ENCODE measurements at regions not wholly inside any gene's neighbourhood (a gene's known extent, or its start where the extent isn't known, plus 50 kb on each side); places are given as distances from the start of the nearest gene placed in this dataset.

DNA sequence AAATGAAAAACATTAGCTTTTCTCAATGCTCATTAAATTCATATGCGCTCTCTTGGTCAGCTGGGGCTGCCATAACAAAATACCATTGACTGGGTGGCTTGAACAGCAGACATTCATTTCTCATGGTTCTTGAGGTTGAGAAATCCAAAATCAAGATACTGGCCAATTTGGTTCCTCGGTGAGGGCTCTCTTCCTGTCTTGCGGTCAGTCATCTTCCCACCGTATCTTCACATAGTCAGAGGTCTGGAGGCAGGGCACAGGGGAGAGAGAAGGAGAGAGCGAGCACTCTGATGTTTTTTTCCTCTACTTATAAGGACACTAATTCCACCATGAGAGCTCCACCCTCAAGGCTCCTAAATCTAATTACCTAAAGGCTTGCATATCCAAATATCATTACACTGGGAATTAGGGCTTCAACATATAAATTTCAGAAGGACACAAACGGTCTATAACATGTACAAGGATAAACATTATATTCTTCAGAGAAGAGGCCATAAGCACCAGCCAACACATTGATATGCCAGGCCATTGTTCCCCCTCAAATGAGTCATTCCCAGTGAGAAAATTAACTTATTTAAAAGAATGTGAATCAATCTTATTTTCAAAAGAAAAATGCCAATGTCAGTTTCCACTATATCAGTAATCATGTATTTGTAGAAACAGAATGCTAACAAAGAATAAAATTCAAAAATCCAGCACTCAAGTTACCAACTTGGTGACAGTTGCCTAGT lies 152.2 kb downstream of the BTG1 start:
- Histone ChIP-seq H3K36me3 (ENCODE audit: control insufficient read depth, insufficient read depth, low read length) (no peaks in the 10 kb centered on the region), H3K9me3 (peaks cover 3% of the 10 kb centered on the region; the same call in 1 of the 2 replicates), H3K27me3 (replicated peaks; ENCODE audit: control insufficient read depth, insufficient read depth, low read length) (no peaks in the 10 kb centered on the region), H3K4me3 (ENCODE audit: low read depth, low read length) (no peak overlapping the region), H3K4me1 (no peaks in the 10 kb centered on the region)
- intact Hi-C loops (cut with micrococcal nuclease; ENCODE audit: unreplicated experiment) = no loop called here
- Mint-ChIP-seq H3K27me3 (ENCODE audit: insufficient read depth, unreplicated experiment) (no peaks in the 10 kb centered on the region), H3K27ac (ENCODE audit: unreplicated experiment) (no peak overlapping the region), H3K4me3 (ENCODE audit: unreplicated experiment) (no peak overlapping the region), H3K9me3 (ENCODE audit: unreplicated experiment) (no peaks in the 10 kb centered on the region), H3K4me1 (ENCODE audit: low read depth, unreplicated experiment) (no peaks in the 10 kb centered on the region), H3K36me3 (ENCODE audit: insufficient read depth, unreplicated experiment) (no peaks in the 10 kb centered on the region)
- BruUV-seq (replicated peaks) = no TSS peak
- POLR2A ChIA-PET = no interaction called here
- no peak for DNase-seq
- TF ChIP-seq, protein P1, sequence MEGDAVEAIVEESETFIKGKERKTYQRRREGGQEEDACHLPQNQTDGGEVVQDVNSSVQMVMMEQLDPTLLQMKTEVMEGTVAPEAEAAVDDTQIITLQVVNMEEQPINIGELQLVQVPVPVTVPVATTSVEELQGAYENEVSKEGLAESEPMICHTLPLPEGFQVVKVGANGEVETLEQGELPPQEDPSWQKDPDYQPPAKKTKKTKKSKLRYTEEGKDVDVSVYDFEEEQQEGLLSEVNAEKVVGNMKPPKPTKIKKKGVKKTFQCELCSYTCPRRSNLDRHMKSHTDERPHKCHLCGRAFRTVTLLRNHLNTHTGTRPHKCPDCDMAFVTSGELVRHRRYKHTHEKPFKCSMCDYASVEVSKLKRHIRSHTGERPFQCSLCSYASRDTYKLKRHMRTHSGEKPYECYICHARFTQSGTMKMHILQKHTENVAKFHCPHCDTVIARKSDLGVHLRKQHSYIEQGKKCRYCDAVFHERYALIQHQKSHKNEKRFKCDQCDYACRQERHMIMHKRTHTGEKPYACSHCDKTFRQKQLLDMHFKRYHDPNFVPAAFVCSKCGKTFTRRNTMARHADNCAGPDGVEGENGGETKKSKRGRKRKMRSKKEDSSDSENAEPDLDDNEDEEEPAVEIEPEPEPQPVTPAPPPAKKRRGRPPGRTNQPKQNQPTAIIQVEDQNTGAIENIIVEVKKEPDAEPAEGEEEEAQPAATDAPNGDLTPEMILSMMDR (IDR thresholded peaks at IDR 0.05; ENCODE audit: insufficient read depth in 1 of 2, low read depth in 1 of 2, low read length in 1 of 2, severe bottlenecking in 1 of 2, unreplicated experiment in 1 of 2) = no peak
- CTCF ChIA-PET = no interaction called here

DNA sequence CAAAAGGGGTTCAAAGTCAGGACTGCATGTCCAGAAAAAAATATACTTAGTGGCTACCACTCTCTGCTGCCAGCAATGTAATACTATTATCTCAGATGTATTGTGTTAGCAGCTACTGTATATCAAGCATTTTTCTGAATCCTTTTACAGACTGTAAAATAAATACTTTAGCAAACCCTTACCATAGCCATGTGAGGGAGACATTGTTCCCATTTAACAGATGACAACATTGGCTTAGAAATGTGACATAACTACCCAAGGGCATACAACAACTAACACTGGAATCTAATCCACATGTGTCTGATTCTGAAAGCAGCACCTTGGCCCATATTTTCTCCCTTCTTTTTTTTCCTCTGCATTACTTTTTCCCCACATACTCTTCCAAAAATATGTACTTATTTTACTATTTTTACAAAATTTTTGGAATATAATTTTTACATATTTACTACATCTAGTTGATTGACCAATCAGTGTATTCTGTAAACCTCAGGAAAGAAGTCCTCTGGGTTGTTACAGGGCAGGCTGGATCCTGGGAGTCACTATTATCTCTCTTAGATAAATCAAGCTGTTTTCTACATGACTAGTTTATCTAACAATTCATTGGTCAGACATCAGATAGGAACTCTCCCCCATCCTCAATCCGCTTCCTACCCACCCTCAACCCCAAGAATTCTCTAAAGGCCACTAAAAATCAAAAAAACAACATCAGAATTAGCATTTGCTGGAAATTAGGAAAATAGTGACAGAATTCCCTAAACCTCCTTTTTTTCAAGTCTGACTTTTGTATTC lies 154.1 kb downstream of the BTG1 start:
- Histone ChIP-seq H3K27me3 (replicated peaks; ENCODE audit: control insufficient read depth, insufficient read depth, low read length) (no peaks in the 10 kb centered on the region), H3K9me3 (no peaks in the 10 kb centered on the region), H3K4me3 (ENCODE audit: low read depth, low read length) (no peak overlapping the region), H3K36me3 (ENCODE audit: control insufficient read depth, insufficient read depth, low read length) (no peaks in the 10 kb centered on the region), H3K4me1 (no peaks in the 10 kb centered on the region; the same call in 1 of the 2 replicates)
- Mint-ChIP-seq H3K4me3 (ENCODE audit: unreplicated experiment) (no peak overlapping the region), H3K27ac (ENCODE audit: unreplicated experiment) (no peak overlapping the region), H3K27me3 (ENCODE audit: insufficient read depth, unreplicated experiment) (no peaks in the 10 kb centered on the region), H3K36me3 (ENCODE audit: insufficient read depth, unreplicated experiment) (no peaks in the 10 kb centered on the region), H3K4me1 (ENCODE audit: low read depth, unreplicated experiment) (peaks cover 5% of the 10 kb centered on the region), H3K9me3 (ENCODE audit: unreplicated experiment) (no peaks in the 10 kb centered on the region)
- no TSS peak for BruUV-seq (replicated peaks)
- intact Hi-C loops (cut with micrococcal nuclease; ENCODE audit: unreplicated experiment) = no loop called here
- ChIA-PET POLR2A (no interaction called here), CTCF (no interaction called here)
- no peak for DNase-seq
- TF ChIP-seq, protein P1 (IDR thresholded peaks at IDR 0.05; ENCODE audit: insufficient read depth in 1 of 2, low read depth in 1 of 2, low read length in 1 of 2, severe bottlenecking in 1 of 2, unreplicated experiment in 1 of 2) = no peak

DNA sequence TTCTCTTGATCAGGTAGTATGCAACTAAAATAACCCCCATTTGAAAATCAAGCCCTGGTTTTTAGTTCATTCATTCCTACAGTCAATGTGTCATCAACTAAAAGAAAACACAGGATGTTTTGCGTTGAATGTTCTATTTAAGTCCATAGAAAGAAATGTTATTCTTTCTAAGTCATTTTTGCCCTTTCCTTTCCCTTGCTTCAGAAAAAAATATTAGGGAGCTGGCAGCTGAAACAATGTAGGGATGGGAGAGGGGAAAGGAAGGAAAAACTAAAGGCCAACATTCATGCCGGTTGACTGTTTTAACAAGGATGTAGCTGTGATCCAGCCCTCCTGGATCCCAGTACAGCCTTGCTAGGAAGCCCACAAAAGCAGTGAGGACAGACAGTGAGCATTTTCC lies 155.1 kb downstream of the BTG1 start:
- H3K27me3 Mint-ChIP-seq (ENCODE audit: insufficient read depth, unreplicated experiment) = no peaks in the 10 kb centered on the region
- H3K4me3 ChIP-seq (ENCODE audit: low read depth, low read length) = no peak overlapping the region
- BruUV-seq (replicated peaks) = no TSS peak
- H3K4me1 ChIP-seq = peaks cover 8% of the 10 kb centered on the region
- TF ChIP-seq, protein P1 (IDR thresholded peaks at IDR 0.05; ENCODE audit: insufficient read depth in 1 of 2, low read depth in 1 of 2, low read length in 1 of 2, severe bottlenecking in 1 of 2, unreplicated experiment in 1 of 2) = no peak
- H3K9me3 ChIP-seq = no peaks in the 10 kb centered on the region
- H3K36me3 Mint-ChIP-seq (ENCODE audit: insufficient read depth, unreplicated experiment) = no peaks in the 10 kb centered on the region
- H3K4me3 Mint-ChIP-seq (ENCODE audit: unreplicated experiment) = no peak overlapping the region
- no peaks in the 10 kb centered on the region for H3K36me3 ChIP-seq (ENCODE audit: control insufficient read depth, insufficient read depth, low read length)
- H3K4me1 Mint-ChIP-seq (ENCODE audit: low read depth, unreplicated experiment) = peaks cover 8% of the 10 kb centered on the region
- no peaks in the 10 kb centered on the region for H3K9me3 Mint-ChIP-seq (ENCODE audit: unreplicated experiment)
- ChIA-PET CTCF (no interaction called here), POLR2A (no interaction called here)
- intact Hi-C loops (cut with micrococcal nuclease; ENCODE audit: unreplicated experiment) = no loop called here
- no peak for DNase-seq
- no peak overlapping the region for H3K27ac Mint-ChIP-seq (ENCODE audit: unreplicated experiment)
- no peaks in the 10 kb centered on the region for H3K27me3 ChIP-seq (replicated peaks; ENCODE audit: control insufficient read depth, insufficient read depth, low read length)
